GM11168 (cell line): ENCODE measurements at regions not wholly inside any gene's neighbourhood (a gene's known extent, or its start where the extent isn't known, plus 50 kb on each side); places are given as distances from the start of the nearest gene placed in this dataset.
"Not testable (repeated sequence)": the region's sequence is repeated elsewhere in the genome, so short reads cannot be mapped to it uniquely, and the experiment has no call there.

Source experiments
- in situ Hi-C: fragments of 300-500 bp; cut with MboI; formaldehyde crosslinking; loops from one replicate; pipeline ENCODE4 v1.12.0; 2022; ENCODE audit warnings: low sequenced_read_pairs; ENCODE audit not compliant: unreplicated experiment

DNA sequence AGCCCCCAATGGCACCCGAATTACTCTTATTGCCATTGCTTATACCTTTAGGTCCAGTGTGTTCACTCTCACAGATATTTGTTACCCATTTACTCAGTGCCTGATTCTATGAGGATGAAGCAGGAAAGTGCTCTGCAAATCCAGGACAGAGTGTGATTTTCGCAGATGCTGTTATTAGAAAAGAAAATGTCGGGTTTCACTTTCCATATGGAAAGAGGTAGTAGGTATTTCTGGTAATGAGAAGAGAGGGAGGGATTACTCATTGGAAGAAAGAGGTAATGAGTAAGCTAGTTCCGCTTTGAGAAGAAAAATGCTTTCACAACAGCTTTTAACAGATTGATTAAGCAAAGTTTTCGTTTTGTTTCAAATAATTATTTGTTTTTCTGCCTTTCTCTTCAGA, 336.3 kb upstream of the CFAP20DC start:
- in situ Hi-C loops, result no loop called here

DNA sequence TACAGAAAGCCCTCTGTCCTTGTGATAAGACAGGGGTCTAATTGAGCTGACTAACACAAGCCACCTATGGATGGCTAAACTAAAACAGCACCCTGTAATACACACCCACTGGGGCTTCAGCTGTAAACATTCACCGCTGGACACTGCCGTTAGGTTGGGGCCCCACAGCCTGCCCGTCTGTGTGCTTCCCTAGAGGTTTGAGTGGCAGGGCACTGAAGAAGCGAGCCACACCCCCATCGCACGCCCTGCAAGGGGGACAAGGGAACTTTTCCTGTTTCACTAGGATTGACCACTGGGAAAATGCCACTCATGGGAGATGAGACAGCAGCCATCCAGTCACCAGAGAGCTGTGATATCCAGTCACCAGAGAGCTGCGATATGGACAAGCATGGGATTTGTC, 335.7 kb upstream of the CFAP20DC start:
- in situ Hi-C loops, result no loop called here

DNA sequence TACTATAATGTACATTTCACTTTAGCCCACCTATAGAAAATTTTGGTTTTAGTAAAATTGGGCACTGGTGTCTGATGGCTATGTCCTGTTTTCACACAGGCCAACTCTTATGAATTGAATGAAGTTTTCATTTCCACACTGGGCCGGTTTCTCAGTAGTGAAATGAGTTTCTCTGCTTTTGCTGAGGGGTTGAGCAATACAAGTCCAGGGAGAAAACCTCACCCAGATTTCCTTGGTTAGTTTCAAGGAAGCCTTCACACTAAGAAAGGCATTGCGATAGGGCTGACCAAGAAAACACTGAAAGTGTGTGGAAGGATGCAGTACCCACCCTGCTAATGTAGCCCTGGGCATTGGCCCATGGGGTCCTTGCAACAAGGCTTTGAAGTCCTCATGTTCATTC, 331.5 kb upstream of the CFAP20DC start:
- in situ Hi-C loops, result no loop called here

DNA sequence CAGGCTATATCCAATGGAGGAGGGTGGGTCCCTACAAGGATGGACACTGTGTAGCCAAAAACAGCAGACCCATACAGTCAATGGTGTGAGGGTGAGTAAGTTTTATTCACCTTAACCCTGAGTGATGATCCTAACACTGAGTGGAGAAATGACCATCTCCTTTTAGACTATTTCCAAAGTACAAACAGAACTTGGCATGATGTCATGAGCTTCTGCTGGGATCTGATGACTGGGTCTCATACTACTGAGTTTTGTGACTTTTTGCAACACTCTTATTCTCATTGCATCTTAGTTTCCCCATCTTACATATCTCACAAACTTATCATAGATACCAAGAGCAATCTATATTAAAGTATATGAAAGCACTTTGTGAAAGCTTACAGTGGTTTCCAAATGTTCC, 330.3 kb upstream of the CFAP20DC start:
- in situ Hi-C loops, result no loop called here

DNA sequence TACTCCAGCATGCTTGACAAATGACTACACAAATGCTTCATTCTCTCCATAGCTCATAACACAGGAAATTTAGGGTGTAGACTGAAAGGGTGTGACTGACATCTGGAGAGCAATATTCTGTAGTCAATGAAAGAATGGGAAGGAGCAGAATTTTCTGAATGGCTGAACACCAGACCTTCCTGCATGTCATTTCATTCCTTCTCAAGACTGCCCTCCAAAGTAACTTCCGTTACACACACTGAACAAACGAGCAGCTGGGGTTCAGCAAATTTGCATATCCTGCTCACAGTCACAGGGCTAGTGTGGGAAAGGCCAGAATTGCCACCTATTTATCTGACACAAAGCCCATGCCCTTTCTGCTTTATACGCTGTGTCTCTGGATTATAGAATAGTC, 325.0 kb upstream of the CFAP20DC start:
- in situ Hi-C loops, result no loop called here

DNA sequence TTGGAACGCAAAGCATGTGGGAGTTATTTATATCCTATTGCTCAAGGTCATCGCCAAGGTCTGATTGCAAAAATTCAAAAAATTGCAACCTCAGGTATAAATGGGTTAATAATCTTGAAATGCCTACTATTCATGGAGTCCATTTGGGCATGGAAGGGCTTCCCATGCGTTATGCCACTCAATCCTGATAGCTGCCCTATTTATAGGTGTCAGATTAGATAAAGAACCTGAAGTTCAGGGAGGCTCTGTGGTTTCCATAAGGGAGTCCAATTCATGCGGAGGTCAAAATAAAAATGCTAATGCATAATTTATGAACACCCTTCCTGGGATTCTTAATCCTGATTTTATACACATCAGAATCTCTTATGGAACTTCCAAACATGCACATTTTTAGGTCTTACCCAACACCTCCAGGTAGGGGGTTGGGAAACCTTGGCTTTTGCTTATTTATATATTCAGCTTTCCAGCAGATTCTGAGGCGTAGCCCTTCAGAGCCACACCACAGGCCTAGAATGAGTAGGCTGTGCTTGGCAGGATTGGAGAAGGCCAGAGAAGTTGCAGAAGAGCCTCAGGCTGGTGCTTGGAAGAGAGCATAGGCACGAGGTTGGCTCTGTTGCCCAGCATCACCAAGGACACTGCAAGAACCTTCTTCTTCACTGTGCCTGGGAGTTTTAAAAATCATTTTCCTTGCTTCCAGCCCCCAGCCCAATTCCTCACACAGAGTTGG, 324.4 kb upstream of the CFAP20DC start:
- in situ Hi-C loops, result no loop called here

DNA sequence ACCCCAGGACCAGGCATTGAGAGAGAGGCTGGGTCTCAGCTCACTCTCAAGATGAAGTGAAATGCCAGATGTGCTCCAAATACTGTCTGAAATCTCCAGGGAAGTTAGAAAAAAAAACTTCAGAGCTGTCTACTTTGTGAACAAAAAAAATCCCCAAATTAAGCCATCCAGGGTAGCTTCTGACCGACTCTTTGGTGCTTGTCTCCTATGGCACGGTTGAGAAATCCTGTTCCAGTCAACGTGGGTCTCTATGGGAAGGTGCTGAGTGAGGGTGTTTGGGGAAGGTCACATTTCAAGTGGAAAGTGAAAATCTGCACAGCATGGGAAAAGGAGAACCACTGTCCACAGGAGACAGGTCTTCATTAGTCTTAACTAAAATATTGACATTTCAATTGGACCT, 322.5 kb upstream of the CFAP20DC start:
- in situ Hi-C loops, result no loop called here

DNA sequence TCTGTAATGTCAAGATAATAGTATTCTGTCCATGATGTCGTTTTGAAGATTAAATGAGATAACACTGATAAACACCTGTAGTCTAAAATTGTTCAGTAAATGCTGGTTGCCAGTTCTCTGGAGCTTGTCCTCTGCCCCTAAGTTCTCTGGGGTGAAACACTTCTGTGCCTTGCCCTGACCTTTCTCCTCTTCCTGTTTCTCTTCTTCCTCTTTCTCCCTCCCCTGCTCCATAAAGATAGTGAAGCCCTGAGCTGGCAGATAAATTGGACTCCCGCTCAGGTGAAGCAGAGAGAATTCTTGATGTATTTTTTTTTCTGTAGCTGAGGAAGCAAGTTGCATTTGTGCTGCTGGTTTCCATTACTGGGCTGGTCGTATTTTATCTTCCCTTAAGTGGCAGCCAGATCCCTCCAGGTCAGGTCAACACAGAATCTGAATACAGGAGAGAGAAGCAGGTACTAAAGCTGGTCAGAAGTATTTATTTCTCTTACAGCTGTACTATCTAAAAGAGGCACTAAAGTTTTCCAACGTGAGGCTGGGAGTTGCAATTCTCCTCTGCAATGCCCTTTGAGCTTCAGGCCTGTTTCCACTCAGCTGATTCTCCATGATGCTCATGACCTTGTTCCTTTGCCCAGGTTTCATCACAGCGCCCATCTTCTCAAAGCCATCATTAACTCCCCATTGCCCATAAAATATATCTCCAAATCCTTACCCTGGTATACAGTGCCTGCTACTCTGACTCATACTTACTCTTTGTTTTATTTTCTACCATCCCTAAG, 319.3 kb upstream of the CFAP20DC start:
- in situ Hi-C loops, result no loop called here

DNA sequence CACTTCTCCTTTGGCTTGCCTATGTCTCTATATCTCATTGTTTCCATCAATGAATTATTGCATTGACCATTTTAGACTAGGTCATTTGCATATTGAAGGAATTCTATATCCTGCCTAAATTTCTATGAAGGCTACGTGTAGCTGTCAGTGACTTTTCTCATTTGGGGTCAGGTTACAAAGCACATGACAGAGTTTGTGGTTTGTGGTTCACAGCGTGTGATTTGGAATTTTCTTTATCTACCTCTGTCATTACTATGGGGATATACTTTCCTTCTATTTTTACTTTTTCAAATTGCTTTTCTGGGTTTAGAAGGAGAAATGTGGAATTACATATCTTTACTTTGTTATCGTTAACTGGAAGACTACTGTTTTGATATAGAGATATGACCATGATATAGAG, 317.3 kb upstream of the CFAP20DC start:
- in situ Hi-C loops, result no loop called here

DNA sequence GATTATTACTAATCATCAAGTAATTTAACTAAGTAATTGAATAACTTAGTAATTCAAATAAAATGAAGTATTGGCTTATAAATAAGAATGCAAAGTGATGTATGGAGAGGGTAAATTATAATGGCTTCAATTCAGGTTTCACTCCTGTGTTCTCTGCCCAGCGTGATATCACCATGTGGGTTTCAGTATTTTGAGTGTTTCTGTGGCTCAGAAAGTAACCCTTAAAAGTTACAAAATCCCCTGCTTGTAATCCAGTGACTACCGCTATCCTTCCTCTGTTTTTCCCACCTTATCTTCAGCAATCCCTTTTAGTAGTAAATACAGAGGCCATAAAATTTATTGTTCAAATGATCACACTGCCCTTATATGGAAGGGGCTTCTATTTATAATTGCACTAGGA, 316.4 kb upstream of the CFAP20DC start:
- in situ Hi-C loops, result no loop called here

DNA sequence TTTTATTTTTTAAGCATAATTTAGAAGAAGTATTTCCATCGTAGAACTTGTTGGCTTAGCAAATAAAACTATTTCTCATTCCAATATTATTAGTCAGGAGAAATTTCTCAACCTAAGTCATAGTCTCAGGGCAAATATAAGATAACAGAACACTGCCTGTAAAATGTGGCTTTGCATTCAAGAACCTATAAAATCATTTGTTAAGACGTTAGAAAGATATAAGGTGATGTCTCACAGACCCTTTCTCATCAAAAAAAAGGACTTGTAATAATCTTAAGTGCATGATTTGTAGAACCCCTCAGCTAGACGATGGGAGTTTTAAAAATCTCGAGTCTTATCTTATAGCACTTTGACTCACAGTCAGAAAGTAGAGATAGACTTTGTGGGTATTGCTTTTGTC, 314.7 kb upstream of the CFAP20DC start:
- in situ Hi-C loops, result no loop called here

DNA sequence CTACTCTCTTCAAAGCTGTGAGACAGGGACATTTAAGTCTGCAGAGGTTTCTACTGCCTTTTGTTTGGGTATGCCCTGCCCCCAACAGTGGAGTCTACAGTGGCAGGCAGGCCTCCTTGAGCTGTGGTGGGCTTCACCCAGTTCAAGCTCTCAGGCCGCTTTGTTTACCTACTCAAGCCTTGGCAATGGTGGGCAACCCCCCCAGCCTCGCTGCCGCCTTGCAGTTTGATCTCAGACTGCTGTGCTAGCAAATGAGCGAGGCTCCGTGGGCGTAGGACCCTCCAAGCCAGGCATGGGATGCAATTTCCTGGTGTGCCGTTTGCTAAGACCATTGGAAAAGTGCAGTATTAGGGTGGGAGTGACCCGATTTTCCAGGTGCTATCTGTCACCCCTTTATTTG, 310.5 kb upstream of the CFAP20DC start:
- in situ Hi-C loops, result not testable (repeated sequence)

DNA sequence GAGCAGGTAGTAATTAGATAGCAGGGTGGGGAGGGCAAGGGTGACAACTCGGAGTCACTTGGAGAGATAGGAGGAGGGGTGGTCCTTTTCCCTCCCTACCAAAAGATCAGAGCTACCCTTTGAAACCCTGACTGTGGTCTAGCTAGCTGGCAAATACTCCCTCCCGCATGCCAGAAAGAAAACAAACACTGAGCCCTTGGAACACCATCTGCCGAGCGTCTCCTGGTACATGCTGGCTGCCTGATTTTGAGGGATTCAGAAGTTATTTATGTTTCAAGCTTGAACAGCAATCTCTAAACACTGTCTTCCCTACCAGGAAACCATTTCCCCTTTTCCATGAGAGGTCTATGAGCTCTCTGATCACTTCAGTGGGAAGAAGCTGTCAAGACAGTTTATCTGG, 291.6 kb upstream of the CFAP20DC start:
- in situ Hi-C loops, result no loop called here

DNA sequence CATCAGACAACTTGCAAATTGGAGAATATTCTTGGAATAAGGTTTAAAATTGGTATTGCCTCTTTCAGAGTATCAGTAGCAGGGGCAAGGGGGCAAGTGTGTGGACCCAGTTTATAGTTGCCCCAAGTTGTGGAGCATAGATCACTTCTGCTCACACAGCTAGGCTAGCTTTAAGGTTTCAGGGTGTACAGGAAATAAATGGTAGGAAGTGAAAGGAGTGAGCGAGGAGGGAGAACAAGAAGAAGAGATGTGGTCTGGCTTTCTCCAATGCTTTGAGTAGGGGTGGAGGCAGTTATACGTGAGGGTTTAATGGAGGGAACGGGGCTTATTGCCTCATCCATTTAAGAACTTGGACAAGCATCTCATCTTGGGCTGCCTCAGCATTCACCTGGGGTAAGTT, 290.0 kb upstream of the CFAP20DC start:
- in situ Hi-C loops, result no loop called here

DNA sequence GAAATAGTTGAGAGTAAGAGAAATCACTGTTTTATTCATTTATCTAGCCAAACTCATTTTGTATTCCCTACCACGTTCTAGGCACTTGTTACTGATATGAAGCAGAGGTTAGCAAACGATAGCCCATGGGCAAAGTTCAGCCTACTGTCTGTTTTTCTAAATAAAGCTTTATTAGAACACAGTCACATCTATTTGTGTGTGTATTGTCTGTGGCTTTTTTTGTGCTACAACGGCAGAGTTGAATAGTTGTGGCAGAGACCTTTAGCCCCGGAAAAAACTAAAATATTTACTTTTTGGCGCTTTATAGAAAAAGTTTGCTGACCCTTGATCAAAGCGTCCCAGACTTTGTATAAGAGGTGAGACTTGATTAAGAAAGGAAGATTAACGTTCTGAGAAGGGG, 289.1 kb upstream of the CFAP20DC start:
- in situ Hi-C loops, result no loop called here

DNA sequence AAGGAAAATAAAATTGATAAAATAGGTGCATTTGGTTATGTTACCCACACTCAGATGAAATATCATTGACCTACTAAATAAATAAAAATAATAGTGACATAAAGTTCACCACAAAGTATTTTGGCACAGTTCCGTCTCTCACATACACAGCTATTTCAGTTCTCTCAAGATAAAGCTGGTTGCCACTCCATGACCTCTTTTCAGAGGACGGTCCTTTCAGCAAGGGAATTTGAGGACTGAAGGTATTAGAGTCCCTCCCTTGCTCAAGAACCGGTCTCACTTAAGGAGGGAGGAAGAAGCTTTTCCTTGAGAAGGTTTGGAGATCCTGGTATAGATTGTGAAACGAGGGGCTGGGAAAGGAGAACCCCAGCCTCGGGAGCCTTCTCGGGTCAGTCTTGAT, 285.5 kb upstream of the CFAP20DC start:
- in situ Hi-C loops, result no loop called here

DNA sequence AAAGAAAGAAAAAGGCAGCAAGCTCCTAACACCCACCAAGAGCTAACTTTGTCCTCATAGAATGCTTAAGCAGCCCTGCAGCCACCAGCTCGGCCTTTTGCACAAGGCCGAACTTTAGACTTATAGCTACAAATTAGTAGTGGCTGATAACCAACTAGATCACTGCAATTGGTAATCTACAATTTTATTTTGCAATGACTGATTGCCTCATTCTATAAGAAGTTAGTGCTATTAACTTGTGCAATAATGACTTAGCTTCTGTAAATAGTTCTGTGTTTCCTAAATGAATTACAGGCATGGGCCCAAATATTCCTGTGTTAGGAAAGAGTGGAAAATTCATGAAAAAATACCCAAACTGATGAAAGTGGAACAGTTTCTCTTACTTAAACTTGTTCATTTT, 284.8 kb upstream of the CFAP20DC start:
- in situ Hi-C loops, result no loop called here

DNA sequence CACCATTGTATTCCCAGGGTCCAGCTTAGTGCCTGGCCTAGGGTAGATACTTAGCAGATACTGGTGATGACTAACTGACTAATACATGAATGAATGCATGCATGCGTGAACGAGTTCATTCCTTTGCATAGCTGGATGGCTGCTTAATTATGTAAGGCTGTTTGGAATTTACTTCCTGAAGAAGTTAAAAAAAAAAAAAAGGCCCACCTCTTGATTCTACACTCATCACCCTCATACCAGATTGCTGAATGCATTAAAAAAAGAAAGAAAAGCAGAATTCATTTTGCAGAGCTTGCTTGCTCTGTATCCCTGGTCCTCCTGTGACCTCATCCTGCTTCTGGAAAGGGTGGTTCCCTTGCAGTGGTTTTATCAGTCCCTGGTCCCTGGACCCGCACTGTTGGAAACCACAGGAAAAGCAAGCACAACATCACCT, 277.6 kb upstream of the CFAP20DC start:
- in situ Hi-C loops, result no loop called here

DNA sequence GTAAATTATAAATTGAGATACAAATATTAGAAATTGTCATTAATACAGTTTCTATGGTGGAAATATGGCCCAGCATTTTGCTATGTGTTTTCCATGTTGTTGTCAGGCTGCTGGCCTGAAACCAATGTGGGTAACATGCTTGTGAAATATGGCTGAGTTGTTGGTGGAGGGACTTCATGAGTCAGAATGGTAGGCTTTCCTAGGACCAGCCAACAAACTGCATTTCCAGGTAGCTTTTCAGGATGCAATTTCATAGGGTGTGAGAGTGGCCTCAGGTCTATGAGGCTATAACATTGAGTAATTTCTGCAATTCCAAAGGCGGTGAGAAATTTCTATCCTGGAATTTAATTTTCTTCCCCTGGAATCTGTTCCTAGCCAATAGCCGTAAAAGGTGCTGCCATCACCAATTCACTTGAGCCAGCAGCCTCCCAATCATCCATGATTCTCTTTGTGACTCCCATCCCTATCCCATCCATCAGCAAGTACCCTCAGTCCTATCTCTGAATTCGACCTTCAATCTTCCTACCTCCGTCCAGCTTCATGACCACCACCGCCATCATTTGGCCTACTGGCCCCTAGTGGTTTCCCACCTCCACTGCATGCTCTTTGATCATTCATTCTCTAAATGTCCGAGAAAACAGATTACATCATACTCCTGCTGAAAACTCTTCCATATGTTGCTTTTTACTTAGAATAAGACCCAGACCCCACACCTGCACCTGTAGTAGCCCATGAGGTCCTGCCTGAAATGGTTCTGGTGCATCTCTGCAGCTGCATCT, 276.6 kb upstream of the CFAP20DC start:
- in situ Hi-C loops, result no loop called here

DNA sequence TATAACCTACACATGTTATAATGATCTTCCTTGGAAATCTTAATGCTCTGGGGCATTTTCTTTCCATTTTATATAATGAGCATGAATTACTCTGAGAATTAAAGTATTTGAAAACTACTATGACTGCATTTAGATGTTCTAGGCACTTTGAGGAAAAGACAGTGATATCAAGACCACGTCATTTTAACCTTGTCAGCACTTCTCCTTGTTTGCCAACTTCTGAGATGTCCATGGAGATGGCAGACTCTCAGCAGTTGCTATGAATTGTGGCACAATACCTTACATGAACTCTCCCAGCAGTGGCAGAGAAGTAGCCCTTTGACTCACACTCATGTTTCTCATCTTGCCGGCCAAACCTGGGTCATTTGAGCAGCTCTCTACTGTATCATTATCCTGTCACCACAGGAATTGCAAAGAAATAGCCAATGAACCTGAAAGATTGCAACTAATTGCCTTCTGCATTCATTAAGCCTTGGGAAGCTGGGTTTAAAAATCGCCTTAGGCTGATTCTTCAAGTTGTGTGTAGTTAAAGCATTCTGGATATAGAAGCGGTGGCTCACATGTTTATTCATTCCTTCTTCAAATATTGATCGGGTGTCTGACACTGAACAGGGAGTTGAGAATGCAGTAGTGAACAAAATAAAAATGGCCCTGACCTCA, 272.2 kb upstream of the CFAP20DC start:
- in situ Hi-C loops, result loop anchor here (25.0 kb wide), 1 partner anchor 540 kb away; no protein-coding TSS in a partner anchor

DNA sequence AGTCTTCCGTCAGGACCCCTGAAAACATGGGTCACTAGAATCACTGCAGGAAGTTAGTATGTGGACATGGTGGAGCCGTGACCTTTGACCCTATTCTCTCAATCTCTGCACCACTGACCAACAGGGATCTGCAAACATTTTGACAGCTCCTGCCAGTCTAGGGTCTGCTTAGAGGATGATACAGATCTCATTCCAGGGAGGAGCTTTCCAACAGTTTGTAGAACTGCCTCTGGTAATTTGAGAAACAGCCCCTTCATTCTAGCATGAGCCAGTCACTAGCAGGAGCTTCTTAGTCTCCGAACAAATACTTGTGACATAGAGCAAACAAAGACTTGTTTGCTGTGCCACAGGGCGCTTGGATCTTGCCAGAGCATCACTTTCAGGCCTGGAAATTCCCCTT, 270.3 kb upstream of the CFAP20DC start:
- in situ Hi-C loops, result loop anchor here (25.0 kb wide), 1 partner anchor 542 kb away; no protein-coding TSS in a partner anchor
